H1 (cell line): ENCODE measurements at regions not wholly inside any gene's neighbourhood (a gene's known extent, or its start where the extent isn't known, plus 50 kb on each side); places are given as distances from the start of the nearest gene placed in this dataset.

ENCODE experiments used
- CTCF ChIA-PET: fragments of 300-600 bp; sonication (Branson Sonifier 250); formaldehyde crosslinking; loops from one replicate; lab custom pipeline; 2021; ENCODE audit not compliant: partially characterized antibody; lab: Charles Lee
- POLR2A ChIA-PET: fragments of 300-600 bp; sonication (Branson Sonifier 250); formaldehyde crosslinking; loops from one replicate; lab custom pipeline; 2021; ENCODE audit warnings: inconsistent platforms; ENCODE audit not compliant: partially characterized antibody; lab: Charles Lee
- DNase-seq, 2 experiments: peaks; one replicate each; pipeline versions ENCODE4 v3.0.0 to v3.0.0-alpha.2; 2010 to 2022; ENCODE audit warnings: low spot score in 2 of 2, low read depth in 1 of 2, mixed read lengths in 1 of 2
- FAIRE-seq: peaks from 2 replicates; lab custom pipeline; 2011; peaks lifted over from hg19 to GRCh38; lab: Jason Lieb, UNC
- H2AFZ ChIP-seq: 2 replicates; pipeline ENCODE4 v1.8.1; 2012; ENCODE audit warnings: low read length, inconsistent platforms
- H2AK5ac ChIP-seq: 2 replicates; pipeline ENCODE4 v1.6.1; 2013; ENCODE audit warnings: low read depth, low read length
- H2BK120ac ChIP-seq: replicated peaks from 2 replicates; pipeline ENCODE3; 2013; ENCODE audit warnings: low read depth, low read length, inconsistent platforms
- H2BK12ac ChIP-seq: 2 replicates; pipeline ENCODE4 v1.6.1; 2013; ENCODE audit warnings: low read depth, low read length
- H2BK15ac ChIP-seq: 2 replicates; pipeline ENCODE4 v1.6.1; 2013; ENCODE audit warnings: low read length
- H2BK20ac ChIP-seq: 2 replicates; pipeline ENCODE4 v1.6.1; 2013; ENCODE audit warnings: low read length
- H2BK5ac ChIP-seq: 2 replicates; pipeline ENCODE4 v1.6.1; 2013; ENCODE audit warnings: low read depth, low read length
- H3K14ac ChIP-seq: 2 replicates; pipeline ENCODE4 v1.6.1; 2013; ENCODE audit warnings: inconsistent platforms; ENCODE audit not compliant: insufficient read length
- H3K18ac ChIP-seq: 2 replicates; pipeline ENCODE4 v1.6.1; 2013; ENCODE audit warnings: low read length; ENCODE audit errors: extremely low read depth
- H3K23ac ChIP-seq: 2 replicates; pipeline ENCODE4 v1.6.1; 2013; ENCODE audit warnings: inconsistent platforms; ENCODE audit not compliant: insufficient read length
- H3K23me2 ChIP-seq: 2 replicates; pipeline ENCODE4 v1.6.1; 2013; ENCODE audit warnings: low read depth, low read length
- H3K27ac ChIP-seq: 2 replicates; pipeline ENCODE4 v1.6.1; 2011; ENCODE audit warnings: low read depth, low read length, inconsistent platforms
- H3K27me3 ChIP-seq, 4 experiments: replicated peaks in 1 of 4; 1 replicate in 1 of 4; 2 replicates in 3 of 4; pipeline versions ENCODE4 v1.6.1 to v1.8.1; 2011 to 2013; ENCODE audit warnings: low read length in 3 of 4, mild to moderate bottlenecking in 3 of 4, inconsistent platforms in 2 of 4, mixed read lengths in 2 of 4, moderate library complexity in 1 of 4; ENCODE audit not compliant: control insufficient read depth in 3 of 4, insufficient read depth in 3 of 4; ENCODE audit errors: extremely low read depth in 1 of 4
- H3K36me3 ChIP-seq, 4 experiments: 2 replicates each; pipeline versions ENCODE4 v1.6.1 to v1.8.1; 2011 to 2013; ENCODE audit warnings: mild to moderate bottlenecking in 4 of 4, low read length in 3 of 4, moderate library complexity in 2 of 4, control low read depth in 1 of 4, inconsistent platforms in 1 of 4; ENCODE audit not compliant: insufficient read depth in 4 of 4, control insufficient read depth in 2 of 4
- H3K4ac ChIP-seq: replicated peaks from 2 replicates; pipeline ENCODE3; 2013; ENCODE audit warnings: low read length, low read depth, mixed read lengths, inconsistent platforms; ENCODE audit not compliant: insufficient read length
- H3K4me1 ChIP-seq, 4 experiments: replicated peaks in 1 of 4; 1 replicate in 1 of 4; 2 replicates in 3 of 4; pipeline versions ENCODE4 v1.6.1 to v1.8.1; 2011 to 2013; ENCODE audit warnings: low read length in 3 of 4, inconsistent platforms in 2 of 4, mixed read lengths in 1 of 4; ENCODE audit not compliant: insufficient read depth in 4 of 4, control insufficient read depth in 3 of 4
- H3K4me2 ChIP-seq, 2 experiments: 2 replicates each; pipeline versions ENCODE4 v1.6.1 to v1.8.1; 2011 to 2013; ENCODE audit warnings: low read depth in 2 of 2, low read length in 2 of 2, control low read depth in 1 of 2, inconsistent platforms in 1 of 2, mild to moderate bottlenecking in 1 of 2; ENCODE audit not compliant: insufficient read depth in 1 of 2
- H3K4me3 ChIP-seq, 4 experiments: fragments of 200-600, 300-600 bp in 1 of 4; sonication (generic), shearing (Covaris generic), sonication (Bioruptor Twin) in 1 of 4; 2 replicates each; pipeline versions ENCODE4 v1.5.1 to v1.8.1; 2011 to 2016; ENCODE audit warnings: low read length in 4 of 4, low read depth in 3 of 4, control low read depth in 2 of 4, inconsistent platforms in 2 of 4, mild to moderate bottlenecking in 2 of 4, mixed read lengths in 1 of 4, moderate library complexity in 1 of 4; ENCODE audit not compliant: insufficient read depth in 2 of 4; ENCODE audit errors: extremely low read depth in 1 of 4
- H3K56ac ChIP-seq: replicated peaks from 2 replicates; pipeline ENCODE3; 2013; ENCODE audit warnings: low read depth, mild to moderate bottlenecking, mixed read lengths, low read length, inconsistent platforms; ENCODE audit not compliant: insufficient read length
- H3K79me1 ChIP-seq: 2 replicates; pipeline ENCODE4 v1.6.1; 2013; ENCODE audit warnings: low read depth, low read length, control low read depth
- H3K79me2 ChIP-seq, 2 experiments: 2 replicates each; pipeline versions ENCODE4 v1.6.1 to v1.8.1; 2012 to 2013; ENCODE audit warnings: low read length in 2 of 2, mild to moderate bottlenecking in 2 of 2, inconsistent platforms in 1 of 2; ENCODE audit not compliant: insufficient read depth in 2 of 2, control insufficient read depth in 1 of 2
- H3K9ac ChIP-seq, 4 experiments: replicated peaks in 1 of 4; 1 replicate in 1 of 4; 2 replicates in 3 of 4; pipeline versions ENCODE4 v1.6.1 to v1.8.1; 2011 to 2013; ENCODE audit warnings: low read depth in 3 of 4, low read length in 3 of 4, control low read depth in 2 of 4, mild to moderate bottlenecking in 2 of 4, moderate library complexity in 2 of 4, inconsistent platforms in 1 of 4; ENCODE audit errors: extremely low read depth in 1 of 4
- H3K9me3 ChIP-seq, 2 experiments: 2 replicates each; pipeline versions ENCODE4 v1.6.1 to v1.8.1; 2012 to 2013; ENCODE audit warnings: mild to moderate bottlenecking in 2 of 2, moderate library complexity in 2 of 2, control low read depth in 1 of 2, inconsistent platforms in 1 of 2, low read depth in 1 of 2, low read length in 1 of 2, mixed read lengths in 1 of 2; ENCODE audit not compliant: insufficient read depth in 2 of 2
- H4K20me1 ChIP-seq, 2 experiments: replicated peaks in 1 of 2; 2 replicates each; pipeline versions ENCODE3 to v1.8.1; 2011 to 2013; ENCODE audit warnings: inconsistent platforms in 2 of 2, low read length in 2 of 2, mild to moderate bottlenecking in 1 of 2; ENCODE audit not compliant: insufficient read depth in 2 of 2, control insufficient read depth in 1 of 2
- H4K5ac ChIP-seq: 2 replicates; pipeline ENCODE4 v1.6.1; 2013; ENCODE audit warnings: low read length, low read depth, mixed read lengths, inconsistent platforms; ENCODE audit not compliant: insufficient read length
- H4K8ac ChIP-seq: 2 replicates; pipeline ENCODE4 v1.8.0; 2013; ENCODE audit warnings: mild to moderate bottlenecking, moderate library complexity, low read length, inconsistent platforms; ENCODE audit not compliant: insufficient read depth; ENCODE audit errors: extremely low read depth
- H4K91ac ChIP-seq: replicated peaks from 2 replicates; pipeline ENCODE3; 2013; ENCODE audit warnings: low read length, mixed read lengths, inconsistent platforms; ENCODE audit not compliant: insufficient read length
- CEBPB ChIP-seq: IDR thresholded peaks from 2 replicates; pipeline ENCODE4 v1.6.1; 2012; ENCODE audit warnings: low read depth, low read length
- EP300 ChIP-seq, 2 experiments: IDR thresholded peaks; 1 replicate in 1 of 2; 2 replicates in 1 of 2; pipeline ENCODE4 v1.6.1; 2011 to 2012; ENCODE audit warnings: low read depth in 2 of 2, low read length in 2 of 2, mild to moderate bottlenecking in 2 of 2, borderline replicate concordance in 1 of 2, inconsistent platforms in 1 of 2, moderate library complexity in 1 of 2
- KDM5A ChIP-seq: fragments of 200-600 bp; IDR thresholded peaks from 2 replicates; pipeline ENCODE4 v1.7.1; 2012; ENCODE audit warnings: mild to moderate bottlenecking, low read length, inconsistent platforms, mixed read lengths
- WGBS, 2 experiments: shearing (Covaris generic) in 1 of 2; methylation state at CpG; one replicate each; pipeline versions ENCODE4 v1.1.6 to v1.1.7; 2013 to 2015; ENCODE audit warnings: low lambda C conversion rate in 2 of 2, mixed read lengths in 2 of 2, inconsistent platforms in 1 of 2, low coverage in 1 of 2, missing lambda C conversion rate in 1 of 2; ENCODE audit not compliant: insufficient replicate concordance in 2 of 2, insufficient coverage in 1 of 2, insufficient read length in 1 of 2; ENCODE audit errors: extremely low coverage in 1 of 2, missing lambda C conversion rate in 1 of 2; 5-methylcytosine and 5-hydroxymethylcytosine counted together
- TF ChIP-seq, protein P1 (sequence below): IDR thresholded peaks from 2 replicates; pipeline ENCODE4 v1.6.1; 2012; ENCODE audit warnings: inconsistent platforms

GRCh38 chr1:94729267-94729666, 90.9 kb upstream of the SLC44A3 start:
- no peak overlapping the region for H3K23ac ChIP-seq
- H3K56ac ChIP-seq, result no peak overlapping the region
- FAIRE-seq, result no peak
- H3K79me2 ChIP-seq, result no peaks in the 10 kb centered on the region
- no peak overlapping the region for H4K5ac ChIP-seq
- no peak overlapping the region for H4K91ac ChIP-seq
- H2AFZ ChIP-seq, result no peak overlapping the region
- H3K27me3 ChIP-seq, result no peaks in the 10 kb centered on the region
- no peaks in the 10 kb centered on the region for H3K9me3 ChIP-seq
- DNase-seq, result no peak
- no peak overlapping the region for H3K18ac ChIP-seq
- no peak overlapping the region for H3K27ac ChIP-seq
- H3K23me2 ChIP-seq, result no peaks in the 10 kb centered on the region
- ChIA-PET POLR2A (no interaction called here), CTCF (interaction anchor here (0.7 to 1.5 kb wide), 2 partner anchors 8 to 198 kb away, joined by 3 read pairs; no protein-coding TSS in a partner anchor)
- no peaks in the 10 kb centered on the region for H3K4me1 ChIP-seq
- H3K14ac ChIP-seq, result no peak overlapping the region
- no peaks in the 10 kb centered on the region for H4K20me1 ChIP-seq
- H2BK12ac ChIP-seq, result no peak overlapping the region
- H3K4me2 ChIP-seq, result no peak overlapping the region
- no peak overlapping the region for H2AK5ac ChIP-seq
- no peak overlapping the region for H3K4me3 ChIP-seq
- no peak overlapping the region for H2BK20ac ChIP-seq
- 100% methylated on average over 1 of the region's 1 CpG; no CpG with 5 or more reads in 1 of the 2 experiments for WGBS, 2 experiments
- no peaks in the 10 kb centered on the region for H3K79me1 ChIP-seq
- H2BK5ac ChIP-seq, result no peak overlapping the region
- H3K4ac ChIP-seq, result no peak overlapping the region
- H4K8ac ChIP-seq, result no peak overlapping the region
- H2BK15ac ChIP-seq, result no peak overlapping the region
- H3K9ac ChIP-seq, result no peak overlapping the region
- H2BK120ac ChIP-seq, result no peak overlapping the region
- no peaks in the 10 kb centered on the region for H3K36me3 ChIP-seq
- TF ChIP-seq, protein P1, sequence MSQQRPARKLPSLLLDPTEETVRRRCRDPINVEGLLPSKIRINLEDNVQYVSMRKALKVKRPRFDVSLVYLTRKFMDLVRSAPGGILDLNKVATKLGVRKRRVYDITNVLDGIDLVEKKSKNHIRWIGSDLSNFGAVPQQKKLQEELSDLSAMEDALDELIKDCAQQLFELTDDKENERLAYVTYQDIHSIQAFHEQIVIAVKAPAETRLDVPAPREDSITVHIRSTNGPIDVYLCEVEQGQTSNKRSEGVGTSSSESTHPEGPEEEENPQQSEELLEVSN, result no peak
- no peak for TF ChIP-seq EP300 (IDR thresholded peaks at IDR 0.05; ENCODE audit: borderline replicate concordance in 1 of 2, low read depth in 2 of 2, low read length in 2 of 2)
- TF ChIP-seq CEBPB, result no peak
- no peak for TF ChIP-seq KDM5A
